Hepatic stellate cell (primary cell): ENCODE measurements at regions not wholly inside any gene's neighbourhood (a gene's known extent, or its start where the extent isn't known, plus 50 kb on each side); places are given as distances from the start of the nearest gene placed in this dataset.
"Not testable (repeated sequence)": the region's sequence is repeated elsewhere in the genome, so short reads cannot be mapped to it uniquely, and the experiment has no call there.

ENCODE experiments used
- DNase-seq: peaks from one replicate; pipeline ENCODE4 v3.0.0; 2011; ENCODE audit warnings: low spot score

DNA sequence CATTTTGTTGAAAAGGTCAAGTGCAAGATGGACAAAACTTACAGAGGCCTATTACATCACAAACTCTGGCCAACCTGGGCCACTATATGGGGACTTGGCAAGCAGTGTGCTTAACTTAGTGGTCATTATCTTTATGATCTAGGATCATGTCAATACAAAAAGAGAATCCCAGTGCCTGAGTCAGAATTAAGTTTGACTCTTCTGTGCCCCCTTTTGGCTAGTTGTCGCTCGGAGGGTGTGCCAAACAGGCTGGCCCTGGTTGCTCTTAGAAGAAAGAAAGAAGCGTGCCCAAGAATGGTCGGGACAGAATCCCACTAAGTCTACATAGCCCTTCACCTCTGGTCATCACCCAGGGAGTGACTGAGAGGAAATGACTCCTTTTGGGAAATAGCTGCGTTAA lies 100.1 kb downstream of the EIF4E start:
- DNase-seq: no peak

DNA sequence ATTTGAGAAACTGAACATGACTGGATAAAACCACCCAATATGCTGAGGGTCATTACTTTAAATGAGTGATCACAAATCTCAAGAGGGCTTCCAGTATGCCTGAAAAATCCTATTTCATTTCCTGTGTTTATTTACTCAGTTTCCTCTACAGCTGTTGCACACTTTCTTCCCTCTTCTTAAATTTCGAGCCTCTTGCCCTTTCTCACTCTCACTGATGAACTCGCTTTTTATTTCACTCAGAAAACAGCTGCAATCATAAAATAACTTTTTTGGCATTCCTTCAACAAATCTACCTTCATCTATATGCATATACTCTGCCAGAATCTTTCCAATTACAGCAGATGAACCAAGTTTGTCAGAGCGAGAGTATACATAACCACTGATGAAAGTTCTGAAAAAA lies 101.3 kb downstream of the EIF4E start:
- DNase-seq: no peak

DNA sequence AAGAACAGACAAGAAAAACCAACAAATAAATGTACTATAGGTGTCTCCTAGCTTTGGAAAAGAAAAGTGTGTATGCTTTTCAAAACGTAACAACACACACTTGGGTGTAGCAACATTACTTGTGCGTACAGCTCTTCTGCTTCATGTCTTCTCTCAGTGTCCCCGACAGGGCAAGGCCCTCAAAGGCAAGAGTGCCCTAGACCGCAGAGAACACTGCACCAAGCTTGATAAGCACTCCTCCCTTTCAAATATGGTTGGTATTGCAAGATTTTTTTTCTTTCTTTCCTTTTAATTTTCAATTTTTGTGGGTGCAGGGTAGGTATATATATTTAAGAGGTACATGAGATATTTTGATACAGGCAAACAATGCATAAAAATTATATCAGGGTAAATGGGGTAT lies 106.8 kb downstream of the EIF4E start:
- DNase-seq: no peak

GRCh38 chr4:98818116-98818515 lies 110.8 kb downstream of the EIF4E start:
- DNase-seq: not testable (repeated sequence)

DNA sequence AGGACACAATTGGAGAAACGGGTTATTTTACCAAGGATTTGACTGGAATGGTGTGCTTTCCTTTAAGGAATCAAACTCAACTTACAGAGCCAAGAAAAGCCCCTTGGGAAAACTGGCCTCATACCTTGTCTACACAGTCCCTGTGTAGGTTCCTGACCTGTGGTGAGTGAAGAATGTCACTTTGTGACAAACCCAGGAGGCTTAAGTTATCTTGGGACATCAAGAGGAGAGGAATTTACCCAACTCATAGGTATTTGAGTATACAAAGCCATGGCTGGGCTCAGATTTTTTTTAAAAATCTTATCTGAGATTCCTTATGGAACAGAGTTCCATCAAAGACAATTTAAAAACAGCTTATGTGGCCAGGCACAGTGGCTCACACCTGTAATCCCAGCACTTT lies 112.1 kb downstream of the EIF4E start:
- no peak for DNase-seq

DNA sequence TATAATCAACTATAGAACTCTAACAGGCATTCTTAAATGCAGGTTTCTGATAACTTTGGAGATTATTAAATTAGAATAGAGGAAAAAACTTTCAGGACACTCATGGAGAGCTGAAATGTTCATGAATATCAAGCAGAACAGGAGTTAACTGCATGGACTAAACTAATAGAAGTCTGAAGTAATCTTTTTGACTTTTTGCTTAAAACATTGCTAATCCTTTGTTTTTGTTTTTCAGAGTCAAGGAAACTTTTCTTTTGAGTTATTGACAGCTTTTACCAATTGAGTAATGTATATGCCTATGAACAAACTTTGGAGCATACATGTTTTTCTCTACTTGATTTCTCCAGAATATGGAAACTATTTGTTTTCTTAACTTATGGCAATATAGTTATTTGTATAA lies 112.5 kb downstream of the EIF4E start:
- DNase-seq: no peak

DNA sequence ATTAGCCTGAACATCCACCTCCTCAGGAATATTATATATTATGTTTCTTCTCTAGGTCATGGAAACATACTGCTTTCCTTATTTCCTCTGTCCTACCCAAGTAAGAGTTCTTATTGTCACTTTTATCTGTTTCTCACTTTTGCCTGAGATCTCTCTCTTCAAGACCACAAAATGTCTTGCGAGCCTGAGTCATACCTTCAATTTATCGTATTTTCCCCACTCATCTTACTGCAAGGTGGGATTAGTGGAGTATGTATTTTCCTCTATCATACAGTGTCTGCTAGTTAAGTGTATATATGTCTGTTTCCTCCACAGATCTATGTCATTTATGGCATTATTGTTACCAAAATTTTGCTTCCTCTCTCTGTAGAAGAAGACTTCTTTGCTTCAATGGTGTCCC lies 124.5 kb downstream of the EIF4E start:
- no peak for DNase-seq

- DNase-seq: no peak
Measured at GRCh38 chr4:98803251-98803650, 125.7 kb downstream of the EIF4E start.

- DNase-seq: no peak
Measured at GRCh38 chr4:98802770-98803198, 126.1 kb downstream of the EIF4E start.

DNA sequence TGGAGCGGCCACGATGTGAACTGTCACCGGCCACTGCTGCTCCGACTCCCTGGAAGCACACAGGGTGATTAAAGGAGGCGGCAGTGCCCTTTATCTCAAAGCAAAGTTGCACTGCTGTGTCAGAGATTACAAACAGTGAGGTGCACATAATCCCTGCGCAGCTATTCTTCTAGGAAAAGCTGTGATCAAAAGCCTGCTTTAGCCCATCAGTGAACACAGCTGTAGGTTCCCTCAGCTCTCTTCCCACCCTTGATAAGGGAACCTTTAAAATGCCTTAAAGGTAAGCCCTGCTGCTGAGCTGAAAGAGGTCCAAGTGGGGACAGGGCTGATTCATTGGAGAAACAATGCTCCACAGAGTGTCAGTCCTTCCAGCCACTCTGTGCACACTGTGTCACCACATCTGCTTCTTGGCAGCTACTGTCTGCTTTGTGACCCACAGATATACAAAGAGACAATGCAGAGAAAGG lies 127.6 kb downstream of the EIF4E start:
- DNase-seq: no peak

GRCh38 chr4:98796991-98797390 lies 131.9 kb downstream of the EIF4E start:
- DNase-seq: no peak

DNA sequence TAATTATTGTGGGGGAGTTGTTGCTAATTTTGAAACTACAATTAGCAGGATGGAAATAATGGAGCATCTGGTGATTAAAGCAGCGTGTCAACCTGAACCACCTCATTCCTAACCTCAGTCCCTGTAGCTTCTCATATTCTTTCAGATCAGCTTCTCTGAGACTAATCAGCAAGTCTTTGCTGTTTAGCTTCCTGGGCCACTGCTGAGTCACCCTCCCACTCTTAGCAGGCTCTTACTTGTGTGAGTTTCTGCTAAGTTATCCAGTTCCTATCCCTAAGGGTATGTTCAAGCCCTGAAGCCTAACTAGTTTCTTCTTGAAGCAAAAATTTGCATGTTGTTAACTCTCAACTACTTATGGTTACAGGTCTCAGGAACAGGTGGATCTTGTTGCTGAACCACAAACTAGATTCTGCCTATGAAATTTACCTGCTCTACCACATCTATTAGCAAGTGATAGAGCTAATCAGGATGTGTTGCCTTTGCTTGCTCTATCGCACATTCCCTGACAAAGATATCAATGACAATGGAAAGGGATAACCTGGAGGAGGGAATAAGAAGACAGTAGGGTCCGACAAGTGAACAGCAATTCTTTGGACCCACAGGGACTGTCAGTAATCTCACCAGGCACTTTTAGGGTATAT lies 134.2 kb downstream of the EIF4E start:
- DNase-seq: no peak

GRCh38 chr4:98793658-98794057 lies 135.2 kb upstream of the TSPAN5 start:
- DNase-seq: no peak

GRCh38 chr4:98786866-98787265 lies 128.5 kb upstream of the TSPAN5 start:
- DNase-seq: no peak

- DNase-seq: no peak
Measured at GRCh38 chr4:98784947-98785706, 126.7 kb upstream of the TSPAN5 start.

DNA sequence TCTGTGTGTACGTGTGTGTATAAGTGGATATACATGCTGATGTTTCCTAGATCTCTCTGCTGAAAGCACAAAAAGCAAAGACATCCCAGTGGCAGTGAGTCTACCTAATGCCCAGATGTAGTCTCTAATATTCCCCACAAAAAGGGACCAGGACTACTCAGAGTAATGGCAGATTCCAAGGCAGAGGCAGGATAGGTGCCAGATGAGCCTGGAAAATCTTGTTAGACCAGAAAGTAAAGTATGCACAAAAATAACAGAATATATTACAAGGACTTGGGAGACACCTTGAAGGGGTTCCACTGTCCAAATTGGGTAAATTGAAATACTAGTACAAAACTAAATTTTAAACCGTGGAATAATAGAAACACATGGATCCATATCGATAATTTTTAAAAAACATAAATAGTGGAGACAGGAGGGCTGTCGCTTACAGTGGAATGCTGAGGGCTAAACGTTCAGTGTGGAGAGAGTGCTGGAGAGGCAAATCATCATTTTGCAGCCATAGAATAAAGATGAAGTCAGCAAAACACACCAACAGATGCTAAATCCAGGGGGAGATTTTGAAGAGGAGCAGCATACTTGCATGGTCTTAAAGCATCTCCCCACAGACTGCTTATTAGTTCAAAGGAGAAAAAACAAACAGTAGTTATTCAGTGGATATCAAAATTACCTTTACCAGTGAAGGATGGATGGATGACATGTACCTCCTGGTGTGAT lies 123.4 kb upstream of the TSPAN5 start:
- DNase-seq: no peak

DNA sequence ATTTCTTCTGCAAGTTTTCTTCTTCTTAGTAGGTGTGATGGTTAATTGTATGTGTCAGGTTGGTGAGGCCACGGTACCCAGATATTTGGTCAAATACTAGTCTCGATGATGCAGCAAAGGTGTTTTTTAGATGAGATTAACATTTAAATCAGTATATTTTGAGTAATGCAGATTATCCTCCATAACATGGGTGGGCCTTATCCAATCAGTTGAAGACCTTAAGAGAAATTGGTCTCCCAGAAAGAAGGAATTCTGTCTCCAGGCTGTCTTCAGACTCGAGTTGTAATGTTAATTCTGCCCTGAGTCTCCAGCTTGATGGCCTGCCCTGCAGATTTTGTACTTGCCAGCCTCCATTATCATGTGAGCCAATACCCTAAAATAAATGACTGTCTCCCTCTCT lies 122.5 kb upstream of the TSPAN5 start:
- no peak for DNase-seq

- DNase-seq: no peak
Measured at GRCh38 chr4:98779088-98779487, 120.7 kb upstream of the TSPAN5 start.

DNA sequence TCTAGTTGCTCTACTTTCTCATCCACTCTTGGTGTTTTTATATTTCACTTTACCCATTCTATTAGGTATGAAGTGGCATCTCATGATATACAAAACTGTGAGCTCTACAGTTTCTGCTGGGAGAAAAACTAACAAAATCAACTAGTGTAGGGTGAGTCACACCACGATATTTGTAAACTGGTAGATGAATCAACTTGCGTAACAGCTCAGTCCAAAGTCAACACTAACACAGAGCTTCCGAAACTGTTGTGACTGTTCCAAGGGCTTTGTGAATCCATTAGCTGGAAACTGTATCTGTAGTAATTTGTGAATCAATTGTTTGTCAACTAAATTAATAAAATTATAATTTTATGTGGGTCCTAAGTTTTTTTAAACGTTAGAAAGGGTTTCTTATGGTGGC lies 119.8 kb upstream of the TSPAN5 start:
- no peak for DNase-seq

DNA sequence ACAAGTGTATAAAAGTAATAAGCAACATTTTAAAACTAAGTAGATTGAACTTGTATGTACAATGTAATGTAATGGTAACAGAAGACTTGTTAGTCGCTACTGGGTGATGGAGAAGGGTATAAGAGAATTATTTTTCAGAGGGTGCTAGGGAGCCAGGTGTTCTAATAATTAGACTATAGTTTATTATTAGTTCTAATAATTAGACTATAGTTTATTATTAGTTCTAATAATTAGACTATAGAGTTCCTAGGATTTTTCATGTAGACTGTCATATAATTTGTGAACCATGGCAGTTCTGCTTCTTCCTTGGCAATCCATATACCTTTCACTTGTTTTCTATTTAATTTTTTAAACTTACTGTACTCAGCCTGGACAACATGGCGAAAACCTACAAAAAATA lies 117.3 kb upstream of the TSPAN5 start:
- DNase-seq: no peak

DNA sequence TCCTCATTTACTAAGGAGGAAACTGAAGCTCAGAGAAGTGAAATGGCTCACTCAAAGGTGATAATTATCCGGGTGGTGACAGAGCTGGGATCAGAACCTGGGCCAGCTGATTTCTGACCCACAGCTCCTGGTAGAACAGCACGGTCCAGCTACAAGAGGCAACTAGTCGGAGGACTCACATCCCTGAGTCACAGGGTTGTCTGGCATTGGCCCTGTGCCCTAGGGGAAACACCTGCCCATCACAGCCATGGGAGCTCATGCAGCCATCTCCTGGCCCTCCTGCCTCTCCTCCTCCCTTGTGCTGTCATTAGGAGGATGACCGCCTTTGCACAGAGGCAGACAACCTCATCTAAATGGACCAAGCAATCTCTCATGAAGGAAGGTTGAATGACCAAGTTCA lies 115.2 kb upstream of the TSPAN5 start:
- DNase-seq: no peak

DNA sequence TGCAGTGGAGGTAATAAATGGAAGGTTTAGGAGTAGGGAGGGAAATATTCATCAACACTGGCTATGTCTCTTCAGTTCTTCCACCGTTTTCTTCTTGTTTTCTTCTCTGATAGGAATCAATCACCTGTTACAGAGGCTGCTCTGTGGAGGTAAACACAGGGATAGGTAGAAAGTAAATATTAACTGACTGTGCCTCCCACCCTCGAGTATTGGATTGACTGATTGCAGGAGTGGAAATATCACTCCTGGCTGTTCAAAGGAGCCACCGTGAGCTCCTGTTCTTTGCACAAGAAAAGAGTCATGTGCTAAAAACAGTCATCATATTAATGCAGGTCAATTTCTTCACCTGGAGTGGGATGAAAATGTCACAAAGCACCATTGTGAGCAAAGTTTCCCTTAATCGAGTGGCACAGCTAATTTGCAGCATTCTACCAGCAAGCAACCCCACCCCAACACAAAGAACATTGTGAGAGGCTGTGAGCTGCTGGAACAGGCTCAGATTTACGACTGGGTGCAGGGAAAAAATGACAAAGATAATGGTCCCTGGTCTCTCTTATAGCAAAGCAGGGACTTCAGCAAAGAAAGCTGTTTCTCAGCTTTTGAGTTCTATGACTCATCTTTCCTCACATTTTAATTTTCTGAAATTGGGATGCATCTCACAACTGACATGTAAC lies 113.7 kb upstream of the TSPAN5 start:
- DNase-seq: no peak

GRCh38 chr4:98765771-98766170 lies 107.4 kb upstream of the TSPAN5 start:
- no peak for DNase-seq
